Activated T-helper 1 cell treated with anti-CD3 and anti-CD28 coated beads, Interleukin-12 subunit alpha, Interleukin-12 subunit beta, Interleukin-2, Interleukin-4 antibody, amounts not matched to agents 30 ng/mL and 10 ng/mL and 1 ng/mL, durations not matched to agents 14 hours and 24 hours and 36 hours (primary cell): ENCODE measurements at regions not wholly inside any gene's neighbourhood (a gene's known extent, or its start where the extent isn't known, plus 50 kb on each side); places are given as distances from the start of the nearest gene placed in this dataset.
"Not testable (repeated sequence)": the region's sequence is repeated elsewhere in the genome, so short reads cannot be mapped to it uniquely, and the experiment has no call there.

Source experiments
- DNase-seq: peaks from one replicate; pipeline ENCODE4 v3.0.0; 2021; ENCODE audit warnings: low spot score
- H3K27ac Mint-ChIP-seq: one replicate; pipeline ENCODE4 v1.8.0; 2021; ENCODE audit warnings: mild to moderate bottlenecking, mixed read lengths
- H3K27me3 Mint-ChIP-seq: one replicate; pipeline ENCODE4 v1.8.0; 2022; ENCODE audit warnings: mild to moderate bottlenecking, moderate library complexity, mixed read lengths; ENCODE audit not compliant: insufficient read depth
- H3K36me3 Mint-ChIP-seq: one replicate; pipeline ENCODE4 v1.8.0; 2021; ENCODE audit warnings: low read depth, mixed read lengths
- H3K4me1 Mint-ChIP-seq: one replicate; pipeline ENCODE4 v1.8.0; 2021; ENCODE audit warnings: low read depth, mixed read lengths
- H3K4me3 Mint-ChIP-seq: one replicate; pipeline ENCODE4 v1.8.0; 2021; ENCODE audit warnings: mild to moderate bottlenecking, moderate library complexity, mixed read lengths
- H3K9me3 Mint-ChIP-seq: one replicate; pipeline ENCODE4 v1.8.0; 2021; ENCODE audit warnings: mixed read lengths
- intact Hi-C: fragments of 100-400 bp; cut with micrococcal nuclease; formaldehyde crosslinking; loops from one replicate; pipeline ENCODE4 v1.15.1; 2024

DNA sequence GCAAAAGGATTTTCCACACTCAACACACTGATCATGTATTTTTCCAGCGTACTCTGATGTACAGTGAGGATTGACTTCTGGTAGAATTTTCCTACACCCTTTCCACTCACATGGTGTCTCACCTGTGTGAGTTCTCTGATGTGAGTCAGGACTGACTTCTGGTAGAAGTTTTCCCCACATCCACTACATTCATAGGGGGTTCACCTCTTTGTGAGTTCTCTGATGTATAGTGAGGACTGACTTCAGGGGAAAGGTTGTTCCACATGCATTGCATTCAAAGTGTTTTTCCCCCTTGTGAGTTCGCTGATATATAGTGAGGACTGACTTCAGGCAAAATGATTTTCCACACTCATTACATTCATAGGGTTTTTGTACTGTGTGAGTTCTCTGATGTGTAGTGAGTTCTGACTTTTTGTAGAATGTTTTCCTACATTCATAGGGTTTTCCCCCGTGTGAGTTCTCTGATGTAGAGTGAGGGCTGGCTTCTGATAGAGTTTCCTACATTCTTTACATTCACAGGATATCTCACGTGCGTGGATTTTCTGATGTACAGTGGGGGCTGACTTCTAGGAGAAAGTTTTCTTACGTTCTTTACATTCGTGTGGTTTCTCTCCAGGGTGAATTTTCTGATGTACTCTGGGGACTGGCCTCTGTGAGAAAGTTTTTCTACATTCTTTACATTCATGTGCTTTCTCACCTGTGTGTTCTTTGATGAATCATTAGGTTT is 146.5 kb downstream of the GLRX3 start:
- H3K27me3 Mint-ChIP-seq = no peaks in the 10 kb centered on the region
- peaks cover 79% of the 10 kb centered on the region for H3K9me3 Mint-ChIP-seq
- no peak overlapping the region for H3K27ac Mint-ChIP-seq
- no peaks in the 10 kb centered on the region for H3K4me1 Mint-ChIP-seq
- DNase-seq = no peak
- H3K4me3 Mint-ChIP-seq = no peak overlapping the region
- intact Hi-C loops = no loop called here
- no peaks in the 10 kb centered on the region for H3K36me3 Mint-ChIP-seq

DNA sequence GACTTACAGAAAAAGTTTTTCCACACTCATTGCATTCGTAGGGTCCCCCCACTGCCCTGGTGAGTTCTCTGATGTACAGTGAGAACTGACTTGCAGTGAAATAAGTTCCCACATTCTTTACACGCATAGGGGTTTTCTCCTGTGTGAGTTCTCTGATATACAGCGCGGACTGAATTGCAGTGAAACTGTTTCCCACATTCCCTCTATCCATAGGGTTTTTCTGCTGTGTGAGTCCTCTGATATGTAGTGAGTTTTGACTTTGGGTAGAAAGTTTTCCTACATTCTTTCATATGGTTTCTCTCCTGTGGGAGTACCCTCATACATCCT is 147.0 kb downstream of the GLRX3 start:
- H3K4me1 Mint-ChIP-seq = no peaks in the 10 kb centered on the region

DNA sequence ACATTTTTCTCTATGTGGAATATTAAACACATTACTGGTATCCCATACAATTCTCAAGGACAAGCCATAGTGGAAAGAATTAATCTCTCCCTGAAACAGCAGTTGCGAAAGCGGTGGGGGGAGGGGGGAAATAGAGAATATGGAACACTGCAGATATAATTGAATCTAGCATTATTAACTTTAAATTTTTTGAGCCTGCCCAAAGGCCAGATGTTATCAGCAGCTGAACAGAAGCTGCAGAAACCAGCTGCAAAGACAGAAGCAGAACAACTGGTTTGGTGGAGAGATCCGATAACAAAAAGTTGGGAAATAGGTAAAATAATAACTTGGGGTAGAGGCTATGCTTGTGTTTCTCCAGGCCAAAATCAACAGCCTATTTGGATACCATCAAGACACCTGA is 159.6 kb downstream of the GLRX3 start:
- H3K36me3 Mint-ChIP-seq, intact Hi-C loops, H3K4me1 Mint-ChIP-seq, DNase-seq, H3K27ac Mint-ChIP-seq, H3K4me3 Mint-ChIP-seq, H3K27me3 Mint-ChIP-seq: not testable (repeated sequence)
- H3K9me3 Mint-ChIP-seq = peaks cover 69% of the 10 kb centered on the region

More for the DNA sequence above, 147.0 kb downstream of the GLRX3 start:
- Mint-ChIP-seq H3K27ac (no peak overlapping the region), H3K27me3 (no peaks in the 10 kb centered on the region), H3K4me3 (no peak overlapping the region), H3K9me3 (peaks cover 78% of the 10 kb centered on the region), H3K36me3 (no peaks in the 10 kb centered on the region)
- DNase-seq = no peak
- intact Hi-C loops = no loop called here

DNA sequence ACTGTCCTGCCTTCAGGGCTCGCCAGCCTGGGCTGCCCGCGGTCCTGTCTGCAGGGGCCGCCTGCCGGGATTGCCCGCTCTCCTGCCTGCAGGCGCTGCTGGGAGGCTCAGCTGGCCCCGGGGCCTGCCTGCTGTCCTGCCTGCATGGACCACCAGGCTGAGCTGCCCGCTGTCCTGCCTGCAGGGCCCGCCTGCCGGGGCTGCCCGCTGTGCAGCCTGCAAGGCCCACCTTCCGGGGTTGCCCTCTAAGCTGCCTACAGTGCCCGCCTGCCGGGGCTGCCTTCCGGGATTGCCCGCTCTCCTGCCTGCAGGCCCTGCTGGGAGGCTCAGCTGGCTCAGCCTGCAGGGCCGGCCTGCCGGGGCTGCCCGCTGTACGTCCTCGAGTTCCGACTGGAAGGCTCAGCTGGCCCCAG is 164.4 kb downstream of the GLRX3 start:
- H3K27ac Mint-ChIP-seq = no peak overlapping the region
- peaks cover 59% of the 10 kb centered on the region for H3K9me3 Mint-ChIP-seq
- no peak for DNase-seq
- H3K27me3 Mint-ChIP-seq = no peaks in the 10 kb centered on the region
- intact Hi-C loops = loop anchor here (10.0 kb wide), 1 partner anchor 186 kb away; the partner anchor contains the start of gene C10orf143
- H3K4me3 Mint-ChIP-seq = peak overlapping the region; percentile 15
- peaks cover 8% of the 10 kb centered on the region for H3K4me1 Mint-ChIP-seq
- H3K36me3 Mint-ChIP-seq = no peaks in the 10 kb centered on the region

DNA sequence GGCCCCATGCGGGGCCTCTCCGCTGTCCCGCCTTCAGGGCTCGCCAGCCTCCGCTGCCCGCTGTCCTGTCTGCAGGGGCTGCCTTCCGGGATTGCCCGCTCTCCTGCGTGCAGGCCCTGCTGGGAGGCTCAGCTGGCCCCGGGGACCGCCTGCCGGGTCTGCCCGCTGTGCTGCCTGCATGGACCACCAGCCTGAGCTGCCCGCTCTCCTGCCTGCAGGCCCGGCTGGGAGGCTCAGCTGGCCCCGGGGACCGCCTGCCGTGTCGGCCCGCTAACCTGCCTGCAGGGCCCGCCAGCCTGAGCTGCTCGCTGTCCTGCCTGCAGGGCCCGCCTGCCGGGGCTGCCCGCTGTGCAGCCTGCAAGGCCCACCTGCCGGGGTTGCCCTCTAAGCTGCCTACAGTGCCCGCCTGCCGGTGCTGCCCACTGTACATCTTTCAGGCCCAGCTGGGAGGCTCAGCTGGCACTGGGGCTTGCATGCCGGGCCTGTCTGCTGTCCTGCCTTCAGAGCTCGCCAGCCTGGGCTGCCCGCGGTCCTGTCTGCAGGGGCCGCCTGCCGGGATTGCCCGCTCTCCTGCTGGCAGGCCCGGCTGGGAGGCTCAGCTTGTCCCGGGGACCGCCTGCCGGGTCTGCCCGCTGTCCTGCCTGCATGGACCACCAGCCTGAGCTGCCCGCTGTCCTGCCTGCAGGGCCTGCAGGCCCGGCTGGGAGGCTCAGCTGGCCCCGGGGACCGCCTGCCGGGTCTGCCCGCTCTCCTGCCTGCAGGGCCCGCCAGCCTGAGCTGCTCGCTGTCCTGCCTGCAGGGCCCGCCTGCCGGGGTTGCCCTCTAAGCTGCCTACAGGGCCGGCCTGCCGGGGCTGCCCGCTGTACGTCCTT is 165.1 kb downstream of the GLRX3 start:
- Mint-ChIP-seq H3K27ac (no peak overlapping the region), H3K4me3 (peak overlapping the region; percentile 82), H3K9me3 (peaks cover 52% of the 10 kb centered on the region), H3K4me1 (peaks cover 8% of the 10 kb centered on the region), H3K36me3 (no peaks in the 10 kb centered on the region), H3K27me3 (no peaks in the 10 kb centered on the region)
- intact Hi-C loops = loop anchor here (10.0 kb wide), 1 partner anchor 186 kb away; the partner anchor contains the start of gene C10orf143
- DNase-seq = peak; percentile 38

DNA sequence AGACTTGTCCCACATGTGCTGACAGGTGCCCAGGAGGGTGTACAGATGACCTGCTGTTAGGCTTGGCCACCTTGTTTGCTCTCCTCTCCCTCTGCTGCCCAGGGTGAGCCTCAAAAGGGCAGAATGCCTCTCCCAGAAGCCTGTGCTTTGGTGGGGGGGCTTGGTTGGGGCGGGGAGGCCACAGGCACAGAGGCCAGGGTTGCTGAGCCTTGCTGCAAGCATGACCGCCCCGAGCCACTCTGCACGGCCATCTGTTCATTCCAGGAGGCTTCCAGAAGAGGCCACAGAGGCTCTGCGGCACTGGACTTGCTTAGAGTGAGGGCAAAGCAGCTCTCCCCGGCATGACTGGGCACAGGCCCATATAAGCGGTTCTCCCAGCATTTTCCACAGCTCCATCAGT is 190.8 kb downstream of the GLRX3 start:
- no peak for DNase-seq
- Mint-ChIP-seq H3K9me3 (peaks cover 10% of the 10 kb centered on the region), H3K27ac (no peak overlapping the region), H3K4me1 (no peaks in the 10 kb centered on the region), H3K36me3 (no peaks in the 10 kb centered on the region), H3K27me3 (no peaks in the 10 kb centered on the region), H3K4me3 (no peak overlapping the region)
- intact Hi-C loops = no loop called here

DNA sequence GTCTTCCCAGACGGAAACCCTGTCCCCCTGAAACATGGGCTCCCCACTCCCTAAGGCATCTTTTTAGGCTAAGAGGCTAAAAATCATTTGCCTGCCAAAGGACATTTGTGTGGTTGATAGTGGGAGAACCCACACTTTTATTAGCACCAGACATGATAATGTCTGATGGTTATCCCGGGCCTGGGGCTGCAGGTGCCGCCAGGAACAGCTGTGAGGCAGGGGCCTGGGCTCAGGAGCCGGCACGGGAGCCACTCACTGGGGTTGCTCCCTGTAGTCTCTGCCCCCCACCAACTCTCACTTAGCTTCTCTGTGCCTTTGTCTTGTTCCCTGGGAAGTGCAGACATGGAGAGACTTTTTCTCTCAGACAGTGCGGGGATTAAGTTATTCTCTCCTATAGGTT is 193.6 kb downstream of the GLRX3 start:
- Mint-ChIP-seq H3K4me1 (no peaks in the 10 kb centered on the region), H3K36me3 (no peaks in the 10 kb centered on the region), H3K4me3 (no peak overlapping the region), H3K27ac (no peak overlapping the region), H3K9me3 (peaks cover 10% of the 10 kb centered on the region), H3K27me3 (no peaks in the 10 kb centered on the region)
- DNase-seq = no peak
- intact Hi-C loops = no loop called here

DNA sequence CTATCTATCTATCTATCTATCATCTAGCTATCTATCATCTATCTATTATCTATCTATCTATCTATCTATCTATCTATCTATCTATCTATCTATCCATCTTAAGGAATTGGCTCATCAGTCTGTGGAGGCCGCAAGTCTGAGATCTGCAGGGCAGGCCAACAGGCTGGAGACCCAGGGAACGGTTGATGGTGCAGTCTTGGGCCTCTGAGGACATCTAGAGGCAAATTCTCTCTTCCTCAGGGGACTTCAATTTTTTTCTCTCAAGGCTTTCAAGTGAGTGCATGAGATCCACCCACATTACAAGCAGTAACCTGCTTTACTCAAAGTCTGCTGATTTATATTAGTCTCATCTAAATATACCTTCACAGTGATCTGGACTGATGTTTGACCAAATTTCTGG is 197.0 kb downstream of the GLRX3 start:
- intact Hi-C loops = loop anchor here (2.0 kb wide), 1 partner anchor 142 kb away; no protein-coding TSS in a partner anchor
- H3K4me1 Mint-ChIP-seq = no peaks in the 10 kb centered on the region
- H3K4me3 Mint-ChIP-seq = no peak overlapping the region
- H3K36me3 Mint-ChIP-seq = no peaks in the 10 kb centered on the region
- no peaks in the 10 kb centered on the region for H3K27me3 Mint-ChIP-seq
- no peak overlapping the region for H3K27ac Mint-ChIP-seq
- no peaks in the 10 kb centered on the region for H3K9me3 Mint-ChIP-seq
- DNase-seq = no peak

DNA sequence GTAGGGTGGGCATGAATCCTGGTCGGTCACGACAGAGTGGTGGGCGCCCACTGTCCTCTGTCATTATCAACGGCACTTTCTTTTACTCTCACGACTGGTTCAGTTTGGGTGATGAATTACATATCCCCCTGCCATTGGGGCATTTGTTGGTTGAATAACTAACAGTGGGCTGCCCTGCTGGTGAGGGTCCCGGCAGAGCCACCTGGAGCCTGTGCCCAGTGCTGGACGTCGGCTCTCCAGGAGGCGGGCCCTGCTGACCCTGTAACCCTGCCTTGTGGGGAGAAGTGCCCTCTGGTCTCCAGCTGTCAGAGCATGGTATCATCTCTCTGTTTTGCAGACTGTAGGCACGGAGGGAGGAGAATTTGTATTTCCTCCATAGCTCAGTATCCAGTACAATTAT is 199.1 kb downstream of the GLRX3 start:
- Mint-ChIP-seq H3K9me3 (no peaks in the 10 kb centered on the region), H3K36me3 (no peaks in the 10 kb centered on the region), H3K4me1 (no peaks in the 10 kb centered on the region), H3K4me3 (no peak overlapping the region), H3K27ac (no peak overlapping the region), H3K27me3 (no peaks in the 10 kb centered on the region)
- no peak for DNase-seq
- intact Hi-C loops = no loop called here

DNA sequence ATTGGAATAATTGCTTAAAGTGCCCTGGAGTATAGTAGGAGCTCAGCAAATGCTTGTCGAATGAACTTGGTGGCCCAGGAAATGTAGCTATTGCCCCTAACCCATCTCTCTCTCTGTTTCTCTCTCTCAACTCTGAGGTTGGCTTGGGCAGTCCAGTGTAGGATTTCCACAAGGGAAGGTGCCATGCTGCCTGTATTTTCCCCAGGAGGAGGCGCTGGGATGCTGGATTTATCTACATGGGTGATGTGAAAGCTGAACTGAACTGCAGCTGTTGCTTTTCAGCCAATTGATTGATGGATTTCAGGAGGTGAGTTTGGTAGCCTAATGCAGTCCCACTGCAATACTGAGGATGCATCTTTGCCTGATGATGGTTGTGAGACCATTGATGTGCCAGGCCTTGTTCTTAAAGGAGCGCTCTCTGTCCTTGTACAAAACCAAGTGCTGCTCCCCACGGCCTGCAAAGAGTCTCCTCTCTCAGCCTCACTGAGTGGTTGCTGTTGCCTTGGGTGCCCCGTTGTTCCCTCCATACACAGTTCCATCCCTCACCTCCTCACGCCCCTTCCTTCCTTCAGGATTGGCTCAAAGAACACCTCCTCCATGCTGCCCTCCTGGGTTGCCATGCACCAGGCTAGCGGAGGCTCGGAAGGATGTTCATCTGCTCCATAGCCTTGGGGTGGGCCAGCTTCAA is 200.6 kb downstream of the GLRX3 start:
- Mint-ChIP-seq H3K9me3 (no peaks in the 10 kb centered on the region), H3K36me3 (no peaks in the 10 kb centered on the region), H3K4me1 (no peaks in the 10 kb centered on the region), H3K27ac (no peak overlapping the region), H3K4me3 (no peak overlapping the region), H3K27me3 (no peaks in the 10 kb centered on the region)
- no peak for DNase-seq
- intact Hi-C loops = no loop called here

DNA sequence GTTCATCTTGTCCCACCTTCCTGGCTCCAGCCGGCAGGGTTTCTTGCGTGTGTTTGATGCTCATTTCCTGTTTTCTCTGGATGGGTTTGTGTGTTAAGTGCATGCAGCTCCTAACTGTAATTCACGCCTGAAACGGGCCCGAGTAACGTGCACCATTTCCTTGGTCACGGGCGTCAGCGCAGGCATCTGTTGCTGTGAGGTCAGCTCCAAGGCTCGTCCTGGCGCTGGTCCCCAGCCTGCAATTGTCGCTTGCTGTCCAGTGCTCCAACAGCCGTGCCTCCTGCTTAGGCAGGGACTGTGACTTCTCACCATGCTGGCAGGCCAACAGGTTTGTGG is 201.1 kb downstream of the GLRX3 start:
- Mint-ChIP-seq H3K36me3 (no peaks in the 10 kb centered on the region), H3K27me3 (no peaks in the 10 kb centered on the region), H3K9me3 (no peaks in the 10 kb centered on the region), H3K4me3 (no peak overlapping the region), H3K4me1 (no peaks in the 10 kb centered on the region), H3K27ac (no peak overlapping the region)
- DNase-seq = no peak
- intact Hi-C loops = no loop called here

DNA sequence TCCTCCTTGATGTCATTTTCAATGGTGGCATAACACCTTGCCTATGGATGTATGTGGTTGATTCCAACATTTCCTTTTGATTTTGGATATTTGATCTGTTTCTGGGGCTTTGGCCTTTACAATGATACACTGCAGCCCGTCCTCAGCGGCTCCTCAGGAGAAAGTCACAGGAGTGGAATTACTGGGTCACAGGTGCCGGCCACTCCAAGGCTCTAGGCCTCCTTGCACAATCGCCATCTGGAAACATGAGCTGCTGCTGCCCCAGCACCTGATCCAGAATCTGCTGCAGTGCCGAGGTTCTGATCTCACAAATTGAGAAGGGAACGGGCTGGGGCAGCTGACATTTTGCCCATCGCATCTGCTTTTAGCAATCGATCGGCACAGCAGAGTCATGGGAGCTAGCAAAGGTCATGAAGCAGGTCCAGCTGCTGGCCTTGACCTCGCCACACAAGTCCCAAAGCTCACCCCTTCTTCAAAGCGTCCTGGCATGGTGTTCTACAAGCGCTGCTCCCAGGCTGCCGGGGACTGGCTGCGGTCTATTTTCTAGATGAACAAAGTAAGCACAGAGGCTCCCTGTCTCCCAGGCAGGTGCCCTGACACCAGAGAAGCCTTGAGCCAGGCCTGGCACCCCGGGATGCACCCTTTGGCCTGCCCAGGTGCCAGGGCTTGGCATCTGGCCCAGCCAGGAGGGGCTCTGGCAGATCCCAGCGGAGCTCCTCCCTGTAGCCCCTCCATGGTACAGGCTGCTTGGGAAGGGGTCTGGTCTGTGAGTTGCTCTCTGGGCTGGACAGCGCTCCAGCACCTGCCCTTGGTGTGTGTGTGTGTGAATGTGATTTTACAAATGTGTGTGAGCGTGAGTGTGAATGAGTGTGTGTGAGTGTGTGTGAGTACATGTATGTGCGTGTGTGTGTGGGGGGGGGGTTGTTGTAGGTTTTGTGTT is 201.8 kb downstream of the GLRX3 start:
- intact Hi-C loops = no loop called here

More for the DNA sequence above, 201.8 kb downstream of the GLRX3 start:
- H3K27ac Mint-ChIP-seq = no peak overlapping the region
- no peaks in the 10 kb centered on the region for H3K4me1 Mint-ChIP-seq
- H3K4me3 Mint-ChIP-seq = no peak overlapping the region
- no peaks in the 10 kb centered on the region for H3K36me3 Mint-ChIP-seq
- no peaks in the 10 kb centered on the region for H3K27me3 Mint-ChIP-seq
- no peaks in the 10 kb centered on the region for H3K9me3 Mint-ChIP-seq
- DNase-seq = no peak
